ENCODE measurements at regions not wholly inside any gene's neighbourhood (a gene's known extent, or its start where the extent isn't known, plus 50 kb on each side); places are given as distances from the start of the nearest gene placed in this dataset.

DNA sequence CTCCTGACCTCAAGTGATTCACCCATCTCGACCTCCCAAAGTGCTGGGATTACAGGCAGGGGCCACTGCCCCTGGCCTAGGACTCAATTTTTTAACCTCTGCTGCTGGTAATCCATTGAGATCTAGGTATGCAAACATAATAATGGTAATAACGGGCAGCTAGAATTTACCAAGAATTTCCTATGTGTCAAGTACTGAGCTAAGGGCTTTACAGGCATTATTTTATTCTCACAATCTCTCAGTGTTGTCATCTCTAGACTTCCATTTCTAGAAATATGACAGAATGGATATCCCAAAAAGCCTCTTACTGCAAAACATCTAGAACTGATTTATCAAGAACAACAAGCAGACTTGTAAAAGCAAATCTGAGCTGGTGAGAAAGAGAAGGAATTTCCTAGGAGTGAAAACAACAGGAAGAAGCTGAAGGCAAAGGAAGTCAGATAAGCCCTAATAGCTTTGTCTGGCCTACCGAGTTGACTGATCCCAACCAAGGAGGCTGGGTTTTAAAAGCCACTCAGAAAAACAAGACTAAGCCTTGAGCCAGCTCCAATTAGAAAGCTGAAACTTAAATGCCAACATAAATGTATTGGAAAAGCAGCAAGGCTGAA, 70.6 kb downstream of the CCDC71L start (continued):
- TF ChIP-seq, protein P1, sequence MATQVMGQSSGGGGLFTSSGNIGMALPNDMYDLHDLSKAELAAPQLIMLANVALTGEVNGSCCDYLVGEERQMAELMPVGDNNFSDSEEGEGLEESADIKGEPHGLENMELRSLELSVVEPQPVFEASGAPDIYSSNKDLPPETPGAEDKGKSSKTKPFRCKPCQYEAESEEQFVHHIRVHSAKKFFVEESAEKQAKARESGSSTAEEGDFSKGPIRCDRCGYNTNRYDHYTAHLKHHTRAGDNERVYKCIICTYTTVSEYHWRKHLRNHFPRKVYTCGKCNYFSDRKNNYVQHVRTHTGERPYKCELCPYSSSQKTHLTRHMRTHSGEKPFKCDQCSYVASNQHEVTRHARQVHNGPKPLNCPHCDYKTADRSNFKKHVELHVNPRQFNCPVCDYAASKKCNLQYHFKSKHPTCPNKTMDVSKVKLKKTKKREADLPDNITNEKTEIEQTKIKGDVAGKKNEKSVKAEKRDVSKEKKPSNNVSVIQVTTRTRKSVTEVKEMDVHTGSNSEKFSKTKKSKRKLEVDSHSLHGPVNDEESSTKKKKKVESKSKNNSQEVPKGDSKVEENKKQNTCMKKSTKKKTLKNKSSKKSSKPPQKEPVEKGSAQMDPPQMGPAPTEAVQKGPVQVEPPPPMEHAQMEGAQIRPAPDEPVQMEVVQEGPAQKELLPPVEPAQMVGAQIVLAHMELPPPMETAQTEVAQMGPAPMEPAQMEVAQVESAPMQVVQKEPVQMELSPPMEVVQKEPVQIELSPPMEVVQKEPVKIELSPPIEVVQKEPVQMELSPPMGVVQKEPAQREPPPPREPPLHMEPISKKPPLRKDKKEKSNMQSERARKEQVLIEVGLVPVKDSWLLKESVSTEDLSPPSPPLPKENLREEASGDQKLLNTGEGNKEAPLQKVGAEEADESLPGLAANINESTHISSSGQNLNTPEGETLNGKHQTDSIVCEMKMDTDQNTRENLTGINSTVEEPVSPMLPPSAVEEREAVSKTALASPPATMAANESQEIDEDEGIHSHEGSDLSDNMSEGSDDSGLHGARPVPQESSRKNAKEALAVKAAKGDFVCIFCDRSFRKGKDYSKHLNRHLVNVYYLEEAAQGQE (IDR thresholded peaks at IDR 0.05; ENCODE audit: low read depth): no peak
- TF ChIP-seq EGR1 (IDR thresholded peaks at IDR 0.05; ENCODE audit: low read depth): no peak
- no peak for TF ChIP-seq CEBPB (IDR thresholded peaks at IDR 0.05; ENCODE audit: low read depth)
- no peak for TF ChIP-seq POLR2A (IDR thresholded peaks at IDR 0.05; ENCODE audit: borderline replicate concordance, extremely low read depth, insufficient read depth, insufficient read length)
- no peak for TF ChIP-seq ELF1 (IDR thresholded peaks at IDR 0.05; ENCODE audit: borderline replicate concordance, low read depth)

DNA sequence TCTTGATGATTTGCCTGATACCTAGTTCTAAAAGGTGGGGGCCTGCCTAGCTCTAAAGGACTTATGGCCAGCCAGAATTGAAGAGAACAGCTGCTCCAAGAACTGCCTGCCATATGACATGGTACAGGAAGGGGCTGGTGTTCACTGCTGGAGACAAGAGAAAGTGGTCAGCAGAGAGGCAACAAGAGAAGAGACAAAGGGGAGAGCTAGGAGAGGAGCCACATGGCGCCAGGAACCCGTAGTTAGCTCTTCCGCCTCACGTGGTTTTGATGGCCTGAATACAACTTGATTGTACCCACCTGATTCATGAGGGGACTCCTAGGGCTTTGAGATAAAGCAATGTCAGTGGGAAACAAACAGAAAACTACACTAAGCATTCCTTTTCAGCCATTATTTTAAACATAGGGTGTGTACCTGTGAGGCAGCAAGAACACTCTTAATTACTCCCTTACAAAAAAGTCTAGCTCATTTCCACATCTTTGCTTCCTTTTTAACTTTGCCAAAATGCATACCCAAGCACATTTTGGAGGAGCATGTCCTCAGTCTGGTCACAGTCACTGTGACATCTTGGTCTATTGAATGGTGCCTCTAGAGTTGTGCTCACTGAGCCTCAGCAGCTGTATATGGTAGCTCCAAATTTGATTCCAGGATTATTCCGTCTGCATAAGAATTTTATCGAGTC, 71.6 kb downstream of the CCDC71L start:
- no peak for ATAC-seq
- Histone ChIP-seq H3K9ac (ENCODE audit: low read length) (no peak overlapping the region), H3K27ac (ENCODE audit: low read depth, low read length) (no peak overlapping the region), H4K20me1 (ENCODE audit: insufficient read depth) (no peaks in the 10 kb centered on the region), H3K27me3 (ENCODE audit: insufficient read depth, low read length) (no peaks in the 10 kb centered on the region), H3K36me3 (ENCODE audit: control insufficient read depth in 1 of 2, insufficient read depth in 2 of 2, low read length in 2 of 2) (no peaks in the 10 kb centered on the region), H3K9me2 (ENCODE audit: insufficient read depth) (no peaks in the 10 kb centered on the region), H3K79me2 (ENCODE audit: insufficient read depth, low read length) (no peaks in the 10 kb centered on the region), H3K4me3 (replicated peaks in 1 of 2; ENCODE audit: low read depth in 1 of 2, low read length in 2 of 2) (no peak overlapping the region), H3K9me3 (ENCODE audit: control insufficient read depth in 1 of 2, insufficient read depth in 1 of 2, low read depth in 1 of 2, low read length in 2 of 2) (no peaks in the 10 kb centered on the region), H2AFZ (ENCODE audit: low read depth, low read length, poor library complexity, severe bottlenecking) (no peak overlapping the region), H3K4me1 (ENCODE audit: control insufficient read depth in 1 of 2, insufficient read depth in 2 of 2, low read length in 2 of 2) (no peaks in the 10 kb centered on the region), H3K4me2 (ENCODE audit: low read length) (no peak overlapping the region)
- POLR2A ChIA-PET: no interaction called here
- TF ChIP-seq ZFX (IDR thresholded peaks at IDR 0.05) (no peak), JUND (IDR thresholded peaks at IDR 0.05) (no peak), CEBPB (IDR thresholded peaks at IDR 0.05; ENCODE audit: low read depth) (no peak), EZH2phosphoT487 (IDR thresholded peaks at IDR 0.05; ENCODE audit: borderline replicate concordance) (no peak), CBX3 (IDR thresholded peaks at IDR 0.05; ENCODE audit: low read depth) (no peak), SRF (IDR thresholded peaks at IDR 0.05; ENCODE audit: low read depth) (no peak)
- TF ChIP-seq, protein P2, sequence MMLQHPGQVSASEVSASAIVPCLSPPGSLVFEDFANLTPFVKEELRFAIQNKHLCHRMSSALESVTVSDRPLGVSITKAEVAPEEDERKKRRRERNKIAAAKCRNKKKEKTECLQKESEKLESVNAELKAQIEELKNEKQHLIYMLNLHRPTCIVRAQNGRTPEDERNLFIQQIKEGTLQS (IDR thresholded peaks at IDR 0.05): no peak
- TF ChIP-seq, protein P3, sequence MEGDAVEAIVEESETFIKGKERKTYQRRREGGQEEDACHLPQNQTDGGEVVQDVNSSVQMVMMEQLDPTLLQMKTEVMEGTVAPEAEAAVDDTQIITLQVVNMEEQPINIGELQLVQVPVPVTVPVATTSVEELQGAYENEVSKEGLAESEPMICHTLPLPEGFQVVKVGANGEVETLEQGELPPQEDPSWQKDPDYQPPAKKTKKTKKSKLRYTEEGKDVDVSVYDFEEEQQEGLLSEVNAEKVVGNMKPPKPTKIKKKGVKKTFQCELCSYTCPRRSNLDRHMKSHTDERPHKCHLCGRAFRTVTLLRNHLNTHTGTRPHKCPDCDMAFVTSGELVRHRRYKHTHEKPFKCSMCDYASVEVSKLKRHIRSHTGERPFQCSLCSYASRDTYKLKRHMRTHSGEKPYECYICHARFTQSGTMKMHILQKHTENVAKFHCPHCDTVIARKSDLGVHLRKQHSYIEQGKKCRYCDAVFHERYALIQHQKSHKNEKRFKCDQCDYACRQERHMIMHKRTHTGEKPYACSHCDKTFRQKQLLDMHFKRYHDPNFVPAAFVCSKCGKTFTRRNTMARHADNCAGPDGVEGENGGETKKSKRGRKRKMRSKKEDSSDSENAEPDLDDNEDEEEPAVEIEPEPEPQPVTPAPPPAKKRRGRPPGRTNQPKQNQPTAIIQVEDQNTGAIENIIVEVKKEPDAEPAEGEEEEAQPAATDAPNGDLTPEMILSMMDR (IDR thresholded peaks at IDR 0.05 in 2 of 3, conservative IDR thresholded peaks at IDR 0.05 in 1 of 3; ENCODE audit: borderline replicate concordance in 1 of 3, insufficient read depth in 1 of 3, low read depth in 2 of 3, low read length in 2 of 3): no peak
- intact Hi-C loops (cut with micrococcal nuclease): no loop called here
- CTCF ChIA-PET: no interaction called here
- no TSS peak for BruUV-seq (replicated peaks)
- DNase-seq (ENCODE audit: low read depth, low spot score): no peak
- RAD21 ChIA-PET (ENCODE audit: low non-redundant PET in 1 of 2, low total read pairs in 2 of 2, uncharacterized antibody in 2 of 2, unreplicated experiment in 2 of 2): no interaction called here

All from HCT116 (cell line).